ENCODE measurements at regions not wholly inside any gene's neighbourhood (a gene's known extent, or its start where the extent isn't known, plus 50 kb on each side); places are given as distances from the start of the nearest gene placed in this dataset.

DNA sequence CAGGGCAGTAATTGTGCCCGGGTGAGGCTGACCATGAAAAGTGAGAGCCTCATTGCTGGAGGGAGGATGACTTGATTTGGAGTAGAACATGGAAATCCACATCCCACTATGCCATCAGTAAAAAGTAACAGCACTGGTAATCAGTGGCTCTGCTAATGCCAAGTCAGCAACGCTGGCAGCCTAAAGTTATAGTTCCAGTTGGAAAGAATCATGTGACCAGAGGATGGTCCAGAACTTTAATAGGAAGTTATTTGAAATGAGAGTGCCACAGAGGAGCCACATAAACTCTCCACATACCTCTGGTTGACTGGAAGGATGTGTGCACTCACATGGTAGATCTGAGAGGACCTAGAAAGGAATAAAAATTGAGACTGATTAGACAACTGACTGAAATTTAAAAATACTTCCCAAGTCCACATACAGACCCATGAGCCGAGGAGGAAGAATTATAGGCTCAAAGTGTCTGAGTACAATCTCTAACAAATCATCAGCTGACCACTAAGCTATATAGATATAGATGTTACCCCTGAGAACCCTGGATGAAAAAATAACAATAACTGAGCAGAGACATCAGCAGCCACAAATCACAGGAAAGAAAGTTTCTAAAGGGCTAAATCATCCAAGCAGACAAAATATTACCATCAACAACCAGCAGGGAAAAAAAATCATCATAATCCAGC, 346.8 kb downstream of the STK39 start:
- DNase-seq (ENCODE audit: low read depth in 2 of 3, low spot score in 2 of 3) = no peak

DNA sequence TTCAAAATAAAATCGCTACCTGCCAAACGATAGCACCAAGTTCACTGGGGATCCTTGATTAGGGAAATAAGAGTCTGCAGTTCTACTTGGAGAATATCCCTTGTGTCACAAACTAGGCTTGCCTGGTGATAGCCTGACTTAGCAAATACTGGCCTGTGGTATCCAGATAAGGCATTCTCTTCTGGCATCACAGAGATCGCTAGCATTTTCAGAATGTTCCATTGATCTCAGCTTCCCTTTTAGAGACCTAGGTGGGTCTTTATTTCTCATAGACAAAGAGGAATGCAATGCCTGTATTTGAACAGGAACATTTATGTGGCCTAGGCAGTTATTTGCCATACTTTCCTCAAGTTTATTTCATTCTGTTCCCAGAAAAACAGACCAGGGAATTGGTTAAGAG, 349.1 kb downstream of the STK39 start:
- no peak for DNase-seq (ENCODE audit: low read depth in 2 of 3, low spot score in 2 of 3)

DNA sequence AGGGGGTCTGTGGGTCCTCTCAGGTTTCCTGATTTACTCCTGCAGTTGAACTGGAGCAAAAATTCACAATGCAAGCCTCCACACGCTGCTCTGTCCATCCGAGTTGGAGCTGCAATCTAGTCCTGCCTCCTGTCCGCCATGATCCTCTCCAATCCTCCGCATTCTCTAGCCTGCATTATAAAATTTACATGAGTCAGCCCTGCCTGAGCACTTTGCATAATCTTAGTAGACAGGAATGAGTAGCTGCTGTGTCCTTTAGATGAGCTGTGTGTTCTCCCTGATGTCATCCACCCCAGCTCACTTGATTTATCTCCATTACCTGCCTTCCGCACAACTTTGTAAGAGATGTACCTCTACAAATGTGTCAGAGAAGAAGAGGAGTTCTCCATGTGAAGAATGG, 355.6 kb downstream of the STK39 start:
- DNase-seq (ENCODE audit: low read depth in 2 of 3, low spot score in 2 of 3) = no peak

DNA sequence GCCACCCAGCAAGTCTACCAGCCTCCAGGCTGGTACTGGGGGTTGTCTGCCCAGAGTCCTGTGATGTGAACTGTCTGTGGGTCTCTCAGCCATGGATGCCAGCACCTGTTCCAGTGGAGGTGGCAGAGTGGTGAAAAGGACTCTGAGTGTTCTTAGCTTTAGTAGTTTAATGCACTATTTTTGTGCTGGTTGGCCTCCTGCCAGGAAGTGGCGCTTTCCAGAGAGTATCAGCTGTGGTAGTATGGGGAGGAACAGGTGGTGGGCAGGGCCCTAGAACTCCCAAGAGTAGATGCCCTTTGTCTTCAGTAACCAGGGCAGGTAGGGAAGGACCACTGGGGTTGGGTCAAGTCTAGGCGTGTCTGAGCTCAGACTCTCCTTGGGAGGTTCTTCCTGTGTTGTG, 356.7 kb downstream of the STK39 start:
- no peak for DNase-seq (ENCODE audit: low read depth in 2 of 3, low spot score in 2 of 3)

DNA sequence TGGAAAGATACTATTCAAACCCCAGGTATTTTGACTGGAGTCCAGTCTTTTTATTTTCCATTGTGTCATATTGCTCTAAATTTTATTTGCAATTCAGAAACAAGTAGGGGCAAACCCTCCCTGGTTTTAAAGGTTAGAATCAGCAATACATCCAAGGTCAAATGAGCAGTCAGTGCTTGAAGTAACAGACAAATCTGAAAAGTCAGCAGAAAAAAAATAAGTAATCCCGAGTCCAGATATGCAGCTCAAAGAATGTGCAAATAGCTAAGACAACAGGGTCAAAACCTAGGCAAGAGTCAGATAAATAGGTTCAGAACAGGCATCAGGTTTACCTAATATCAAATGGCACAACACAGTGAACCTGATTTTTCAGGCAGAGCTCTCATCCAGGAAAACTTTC, 367.0 kb downstream of the STK39 start:
- no peak for DNase-seq (ENCODE audit: low read depth in 2 of 3, low spot score in 2 of 3)

DNA sequence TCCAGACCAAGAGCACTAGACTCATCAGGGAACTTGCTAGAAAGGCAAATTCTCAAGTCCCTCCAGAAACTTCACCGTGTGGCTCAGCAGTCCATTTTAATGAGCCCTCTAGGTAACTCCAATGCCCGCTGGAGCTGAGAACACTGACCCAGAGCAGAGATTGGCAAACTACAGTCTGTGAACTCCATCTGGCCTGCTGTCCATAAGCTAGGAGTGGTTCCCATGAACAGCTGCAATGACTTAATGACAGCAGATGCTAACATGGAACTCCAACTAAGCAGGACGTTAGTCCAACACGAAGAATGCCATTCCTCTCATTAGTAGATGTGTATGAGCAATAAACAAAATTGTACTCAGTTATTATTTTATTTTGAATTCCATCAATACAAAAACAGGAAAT, 371.9 kb downstream of the STK39 start:
- DNase-seq (ENCODE audit: low read depth in 2 of 3, low spot score in 2 of 3) = no peak

DNA sequence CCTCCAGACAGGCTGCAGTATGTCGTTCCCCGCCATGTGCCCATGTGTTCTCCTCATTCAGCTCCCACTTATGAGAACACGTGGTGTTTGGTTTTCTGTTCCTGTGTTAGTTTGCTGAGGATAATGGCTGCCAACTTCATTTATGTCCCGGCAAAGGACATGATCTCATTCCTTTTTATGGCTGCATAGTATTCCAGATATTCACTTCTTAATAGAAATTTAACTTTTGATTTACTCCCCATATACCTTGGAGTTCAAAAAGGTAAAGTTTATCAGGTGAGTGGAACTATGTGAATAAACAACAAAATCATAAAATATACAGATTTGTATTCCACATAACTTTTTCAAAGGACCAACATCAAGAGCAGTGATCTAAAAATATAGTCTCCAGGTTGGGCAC, 372.6 kb downstream of the STK39 start:
- DNase-seq (ENCODE audit: low read depth in 2 of 3, low spot score in 2 of 3) = no peak

DNA sequence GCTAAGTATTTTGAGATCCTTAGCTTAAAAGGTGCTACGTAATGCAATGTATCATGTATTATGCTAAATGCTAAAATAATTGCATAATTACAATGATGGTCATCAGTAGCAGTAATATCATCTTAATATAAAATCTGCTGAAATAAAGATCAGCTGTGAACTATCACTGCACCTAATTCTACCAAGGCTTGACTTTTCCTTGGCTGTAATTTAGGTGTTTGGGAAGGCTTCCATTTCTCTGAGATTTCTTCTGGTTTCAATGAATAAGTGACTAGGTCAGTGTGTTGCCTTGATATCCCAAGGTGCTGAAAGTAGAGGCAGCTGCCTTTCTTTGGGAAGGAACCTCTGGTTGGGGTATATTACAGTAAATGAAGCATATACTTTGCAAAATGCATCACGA, 376.1 kb downstream of the STK39 start:
- DNase-seq (ENCODE audit: low read depth in 2 of 3, low spot score in 2 of 3) = no peak

DNA sequence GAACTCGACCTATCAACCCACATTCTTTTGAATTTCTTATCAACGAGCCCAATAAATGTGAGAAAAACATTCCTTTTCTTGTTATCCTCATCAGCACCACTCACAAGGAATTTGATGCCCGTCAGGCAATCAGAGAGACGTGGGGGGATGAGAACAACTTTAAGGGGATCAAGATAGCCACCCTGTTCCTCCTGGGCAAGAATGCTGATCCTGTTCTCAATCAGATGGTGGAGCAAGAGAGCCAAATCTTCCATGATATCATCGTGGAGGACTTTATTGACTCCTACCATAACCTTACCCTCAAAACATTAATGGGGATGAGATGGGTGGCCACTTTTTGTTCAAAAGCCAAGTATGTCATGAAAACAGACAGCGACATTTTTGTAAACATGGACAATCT, 378.2 kb downstream of the STK39 start:
- no peak for DNase-seq (ENCODE audit: low read depth in 2 of 3, low spot score in 2 of 3)

DNA sequence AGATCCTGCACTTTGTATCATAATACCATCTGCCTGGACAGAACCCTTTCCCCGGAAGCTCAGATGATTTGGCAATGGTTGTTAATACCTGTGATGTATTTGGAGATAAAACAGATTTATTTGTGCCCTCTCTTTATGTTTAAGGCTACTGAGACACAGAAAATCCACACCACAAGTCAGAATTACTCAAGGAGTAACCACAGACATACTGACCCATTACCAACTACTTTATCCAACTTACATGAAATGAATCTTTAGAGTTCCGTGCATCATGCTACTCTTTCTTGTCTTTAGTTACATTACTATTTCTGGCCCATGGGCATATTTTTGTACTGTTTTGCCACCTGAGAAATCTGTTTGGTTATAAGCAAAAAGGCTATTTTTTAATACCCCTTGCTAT, 384.0 kb downstream of the STK39 start:
- DNase-seq (ENCODE audit: low read depth in 2 of 3, low spot score in 2 of 3) = no peak

DNA sequence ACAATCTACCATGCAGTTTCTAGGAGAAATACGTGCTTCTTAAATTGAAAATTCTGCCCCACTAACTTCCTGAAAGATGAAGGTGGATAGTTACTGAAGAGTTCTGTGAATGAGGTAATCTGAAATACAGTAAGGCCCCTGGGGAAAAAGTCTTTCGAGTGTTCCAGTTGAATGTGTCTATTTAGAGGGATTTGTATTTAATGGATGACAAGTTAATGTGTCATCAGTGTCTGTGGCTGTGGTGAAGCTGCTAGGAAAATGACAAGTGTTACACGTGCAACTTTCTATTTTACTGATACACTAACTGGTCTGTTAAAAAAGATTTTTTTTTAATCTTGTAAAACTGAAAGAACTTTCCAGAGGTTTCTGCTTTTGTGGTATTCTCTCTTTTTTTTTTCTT, 384.6 kb downstream of the STK39 start:
- no peak for DNase-seq (ENCODE audit: low read depth in 2 of 3, low spot score in 2 of 3)

DNA sequence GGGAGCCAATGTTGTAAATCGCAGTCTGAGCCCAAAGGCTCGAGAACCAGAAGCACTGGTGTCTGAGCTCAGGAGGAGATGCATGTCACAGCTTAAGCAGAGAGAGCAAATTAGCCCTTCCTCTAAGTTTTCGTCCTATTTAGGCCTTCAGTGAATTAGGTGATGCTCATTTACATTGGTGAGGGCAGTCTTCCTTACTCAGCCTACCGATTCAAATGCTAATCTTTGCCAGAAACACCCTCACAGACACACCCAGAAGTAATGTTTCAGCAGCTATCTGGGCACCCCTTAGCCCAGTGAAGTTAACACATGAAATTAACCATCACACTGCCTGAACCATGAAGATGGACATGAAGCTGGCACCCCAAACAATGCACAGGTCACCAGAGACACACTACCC, 385.1 kb downstream of the STK39 start:
- DNase-seq (ENCODE audit: low read depth in 2 of 3, low spot score in 2 of 3) = no peak

DNA sequence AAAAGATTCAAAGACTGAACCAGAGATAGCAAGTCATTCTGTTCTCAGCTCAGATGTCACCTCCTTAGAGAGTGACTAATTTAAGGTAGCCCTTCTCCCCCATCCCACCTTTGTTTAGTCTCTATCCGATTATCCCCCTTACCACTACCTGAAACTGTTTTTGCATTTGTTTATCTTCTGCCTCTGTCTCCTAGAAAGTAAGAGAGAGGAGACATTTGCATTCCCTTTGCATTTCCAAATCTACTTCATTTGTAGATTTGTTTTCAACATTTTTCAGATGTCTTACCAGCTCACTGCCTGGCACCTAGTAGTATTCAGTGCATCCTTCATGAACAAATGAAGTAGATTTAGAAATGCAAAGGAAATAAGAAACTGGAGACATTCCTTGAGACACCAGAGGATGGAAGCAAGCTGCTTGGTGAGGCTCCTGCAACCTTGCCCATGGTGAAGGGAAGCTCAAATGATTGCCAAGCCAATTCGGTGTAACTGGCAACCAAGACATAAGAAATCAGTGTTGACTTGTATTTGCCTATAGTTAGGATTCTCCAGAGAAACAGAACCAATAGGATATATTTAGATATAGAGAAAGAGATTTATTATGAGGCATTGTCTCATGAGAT, 385.7 kb downstream of the STK39 start:
- no peak for DNase-seq (ENCODE audit: low read depth in 2 of 3, low spot score in 2 of 3)

DNA sequence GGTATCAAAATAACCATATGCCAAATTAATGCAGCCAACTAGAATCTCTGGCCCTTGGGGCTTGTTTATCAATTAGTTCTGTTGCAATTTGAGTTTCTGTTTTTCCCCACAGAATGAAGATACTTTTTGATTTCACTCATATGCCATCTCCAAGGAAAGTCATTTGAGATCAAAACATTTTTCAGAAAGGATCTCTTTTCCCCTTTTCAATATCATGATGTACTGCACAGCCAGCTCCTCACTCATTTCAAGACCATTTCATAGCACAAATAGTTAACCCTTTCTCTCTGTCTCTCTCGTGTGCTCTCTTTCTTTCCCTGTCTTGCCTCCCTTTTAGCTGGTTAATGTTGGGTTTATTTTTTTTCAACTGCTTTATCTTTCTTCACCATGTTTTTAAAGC, 387.3 kb downstream of the STK39 start:
- no peak for DNase-seq (ENCODE audit: low read depth in 2 of 3, low spot score in 2 of 3)

DNA sequence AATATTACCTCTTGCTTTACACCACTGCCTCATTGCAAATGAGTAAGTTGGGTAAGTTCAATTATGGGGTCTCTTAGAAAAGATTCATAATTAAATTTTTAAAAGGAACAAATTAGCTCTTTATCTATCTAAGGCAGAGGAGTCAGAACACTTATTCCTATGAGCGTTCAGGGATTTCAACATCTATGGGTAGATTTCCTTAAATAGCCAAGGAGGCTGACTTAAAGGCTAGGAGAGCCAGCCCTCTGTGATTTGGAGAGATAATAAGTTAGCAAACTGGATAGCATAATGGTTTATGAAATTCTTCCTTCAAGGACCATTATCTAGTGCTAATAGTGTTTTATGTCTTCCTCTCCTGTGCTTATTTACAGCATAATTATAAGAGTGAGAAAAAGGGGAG, 387.7 kb downstream of the STK39 start:
- no peak for DNase-seq (ENCODE audit: low read depth in 2 of 3, low spot score in 2 of 3)

DNA sequence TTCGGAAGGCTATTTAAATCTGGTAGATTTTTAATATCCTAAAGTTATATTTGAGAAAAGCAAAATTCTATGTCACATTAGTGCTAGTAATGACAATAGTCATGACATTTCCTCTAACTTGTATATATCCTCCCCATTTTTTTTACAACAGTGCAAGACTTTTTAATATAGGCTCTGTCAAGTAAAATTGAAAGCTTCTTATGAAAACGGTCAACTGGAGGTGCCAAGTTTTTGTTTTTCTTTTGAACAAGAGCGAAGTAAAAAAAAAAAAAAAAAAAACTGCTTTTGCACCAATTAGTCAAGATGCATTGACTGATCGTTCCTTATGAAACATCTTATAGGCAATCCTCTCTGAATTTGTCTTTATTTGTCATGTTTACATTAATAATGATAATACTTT, 389.3 kb downstream of the STK39 start:
- no peak for DNase-seq (ENCODE audit: low read depth in 2 of 3, low spot score in 2 of 3)

DNA sequence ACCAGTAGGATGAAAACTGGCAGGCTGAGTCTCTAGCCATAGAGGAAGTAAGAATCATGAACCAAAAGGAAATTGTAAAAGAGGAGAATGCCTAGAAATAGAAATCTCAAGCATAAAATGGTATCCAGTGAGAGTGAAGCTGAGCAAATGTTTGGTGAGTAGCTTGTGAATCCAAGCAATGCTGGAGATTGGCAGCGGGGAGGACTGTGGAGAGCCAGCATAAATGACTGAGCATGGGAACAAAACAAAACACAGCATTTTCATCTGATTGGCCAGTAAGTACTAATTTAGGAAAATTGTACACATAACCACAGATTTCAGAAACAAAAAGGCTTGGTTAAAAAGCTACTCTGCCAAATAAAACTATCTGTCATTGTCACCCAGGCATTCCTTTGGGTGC, 390.0 kb downstream of the STK39 start:
- no peak for DNase-seq (ENCODE audit: low read depth in 2 of 3, low spot score in 2 of 3)

DNA sequence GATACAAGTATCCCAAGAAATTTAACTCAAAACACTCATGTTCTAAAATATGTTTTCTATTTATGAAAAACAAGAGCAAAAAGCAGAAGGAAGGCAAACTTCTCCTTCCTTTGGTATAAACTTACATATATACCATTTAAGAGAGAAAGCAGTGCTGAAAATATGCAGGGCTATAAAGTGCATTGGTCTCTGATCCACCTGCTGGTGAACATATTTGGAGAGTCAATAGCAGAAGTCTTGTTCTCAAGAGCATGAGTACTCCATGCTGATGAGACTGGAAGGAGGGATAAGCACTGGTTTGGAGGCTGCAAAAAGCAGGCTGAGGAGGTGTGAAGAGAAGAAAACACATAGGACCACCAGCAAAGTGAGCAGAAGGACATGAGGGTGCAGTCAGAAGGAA, 391.2 kb downstream of the STK39 start:
- DNase-seq (ENCODE audit: low read depth in 2 of 3, low spot score in 2 of 3) = no peak

DNA sequence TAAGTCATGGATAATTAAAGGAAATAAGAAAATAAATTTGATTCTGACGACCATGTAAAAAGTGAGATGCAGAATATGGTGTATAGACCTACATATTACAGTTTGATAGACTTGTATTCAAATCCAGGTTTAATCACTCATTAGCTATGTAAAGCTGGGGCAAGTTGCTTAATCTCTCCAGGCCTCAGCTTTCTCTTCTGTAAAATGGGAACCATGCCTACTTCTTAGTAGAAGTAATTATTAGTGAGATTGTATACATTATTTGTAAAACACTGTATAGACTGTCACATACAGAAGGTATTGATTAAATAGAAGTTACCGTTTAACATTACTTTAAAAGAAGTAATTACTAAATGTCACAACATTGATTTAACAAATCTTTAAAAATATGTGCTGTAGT, 392.2 kb downstream of the STK39 start:
- DNase-seq (ENCODE audit: low read depth in 2 of 3, low spot score in 2 of 3) = no peak

DNA sequence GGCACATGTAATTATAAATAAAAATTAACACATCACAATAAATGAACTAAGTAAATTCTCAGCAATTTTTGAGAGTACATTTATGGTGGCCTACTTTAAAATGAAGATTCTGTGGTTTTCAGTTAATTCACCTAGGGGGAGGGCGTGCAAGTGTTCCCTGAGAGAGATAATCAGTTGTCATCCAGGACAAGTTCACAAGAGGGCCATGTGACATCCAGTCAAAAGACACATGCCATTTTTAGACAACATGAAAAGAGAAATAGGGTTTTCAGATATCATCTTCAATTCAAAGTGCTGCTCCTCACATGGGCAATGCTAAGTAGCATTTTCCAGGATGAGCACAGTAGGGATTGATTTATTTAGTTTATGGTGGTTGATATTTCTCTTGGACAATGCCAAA, 393.7 kb downstream of the STK39 start:
- no peak for DNase-seq (ENCODE audit: low read depth in 2 of 3, low spot score in 2 of 3)

DNA sequence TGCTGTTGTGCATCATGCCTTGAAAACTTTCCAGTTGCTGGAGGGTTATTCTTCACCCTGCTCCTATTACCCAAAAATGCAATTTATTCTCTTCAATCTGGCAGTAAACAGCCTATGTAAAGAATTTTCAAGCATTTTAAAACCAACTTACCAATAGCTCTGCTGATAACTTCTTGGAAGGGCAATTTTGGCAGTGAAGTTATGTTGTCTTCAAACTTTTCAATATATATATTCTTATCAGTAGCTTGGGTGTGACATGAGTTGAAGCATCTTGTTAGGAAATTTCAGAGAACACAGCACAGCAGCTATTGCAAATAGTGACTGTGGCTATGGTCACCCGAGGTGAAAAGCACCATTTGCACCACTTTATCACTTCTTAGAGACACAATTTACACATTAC, 395.5 kb downstream of the STK39 start:
- DNase-seq (ENCODE audit: low read depth in 2 of 3, low spot score in 2 of 3) = no peak

DNA sequence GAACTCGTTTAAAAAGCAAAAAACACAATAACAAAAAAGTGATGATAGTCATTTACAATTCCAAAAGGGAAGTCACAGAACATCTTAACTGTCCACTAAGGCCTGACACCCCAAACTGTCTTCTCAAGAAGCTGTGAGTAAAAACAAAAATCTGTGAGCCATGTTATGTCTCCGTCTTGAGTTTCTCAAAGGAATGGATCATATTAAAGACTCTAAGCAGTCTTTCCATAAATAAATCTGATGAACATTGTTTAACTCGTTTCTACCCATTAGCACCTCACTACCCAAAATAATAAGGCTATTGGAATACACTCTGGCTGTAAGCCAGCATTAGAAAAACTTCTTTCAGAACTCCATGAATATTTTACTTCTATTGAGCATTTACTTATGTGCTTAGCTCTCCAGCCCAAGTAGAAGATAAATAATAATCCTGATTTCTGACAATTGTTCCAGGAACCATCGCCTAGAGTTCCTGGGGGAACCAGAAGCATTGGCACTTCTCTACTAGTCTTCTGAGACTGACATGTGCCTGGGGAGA, 396.0 kb downstream of the STK39 start:
- DNase-seq (ENCODE audit: low read depth in 2 of 3, low spot score in 2 of 3) = no peak

Measured in hematopoietic multipotent progenitor cell (in vitro differentiated cells).